Natural killer cell treated with Interleukin-12 subunit alpha and Interleukin-12 subunit beta and Interleukin-15 and Interleukin-18, amount 100 ng/mL, for 72 hours (primary cell): ENCODE measurements at regions not wholly inside any gene's neighbourhood (a gene's known extent, or its start where the extent isn't known, plus 50 kb on each side); places are given as distances from the start of the nearest gene placed in this dataset.
"Not testable (repeated sequence)": the region's sequence is repeated elsewhere in the genome, so short reads cannot be mapped to it uniquely, and the experiment has no call there.

ENCODE experiments used
- ATAC-seq, 2 donors: fragments of 150-1000 bp; cut with Tn5 transposase in 1 of 2; sonication (Bioruptor Pico), chemical (Tn5 transposase) in 1 of 2; 2 replicates each; pipeline ENCODE4 v1.10.0; 2021
- DNase-seq: peaks from one replicate; pipeline ENCODE4 v3.0.0; 2022; ENCODE audit warnings: low spot score
- H3K27ac Mint-ChIP-seq, 2 donors: 1 replicate in 1 of 2; 2 replicates in 1 of 2; pipeline ENCODE4 v1.8.0; 2022; ENCODE audit warnings: mixed read lengths in 2 of 2, mild to moderate bottlenecking in 1 of 2, moderate library complexity in 1 of 2
- H3K27me3 Mint-ChIP-seq, 2 donors: 1 replicate in 1 of 2; 2 replicates in 1 of 2; pipeline ENCODE4 v1.8.0; 2022; ENCODE audit warnings: mixed read lengths in 2 of 2
- H3K36me3 Mint-ChIP-seq: one replicate; pipeline ENCODE4 v1.8.0; 2022; ENCODE audit warnings: mixed read lengths
- H3K4me1 Mint-ChIP-seq, 2 donors: 1 replicate in 1 of 2; 2 replicates in 1 of 2; pipeline ENCODE4 v1.8.0; 2022; ENCODE audit warnings: low read depth in 2 of 2, mixed read lengths in 2 of 2, mild to moderate bottlenecking in 1 of 2
- H3K4me3 Mint-ChIP-seq: one replicate; pipeline ENCODE4 v1.8.0; 2022; ENCODE audit warnings: mixed read lengths
- H3K9me3 Mint-ChIP-seq: 2 replicates; pipeline ENCODE4 v1.8.0; 2022; ENCODE audit warnings: mixed read lengths

DNA sequence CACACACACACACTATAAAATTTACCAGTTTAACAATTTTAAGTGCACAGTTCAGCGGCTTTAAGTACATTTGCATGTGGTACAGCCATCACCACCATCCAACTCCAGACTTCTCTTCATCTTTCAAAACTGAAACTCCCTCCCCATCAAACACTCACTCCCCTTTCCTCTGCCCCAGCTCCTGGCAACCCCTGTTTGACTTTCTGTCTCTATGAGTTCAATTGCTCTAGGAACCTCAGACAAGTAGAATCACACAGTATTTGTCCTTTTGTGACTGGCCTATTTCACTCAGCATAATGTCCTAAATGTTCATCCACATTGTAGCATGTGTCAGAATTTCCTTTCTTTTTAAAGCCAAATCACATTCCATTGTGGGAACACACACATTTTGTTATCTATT, 302.8 kb upstream of the FOXQ1 start:
- Mint-ChIP-seq H3K36me3 (no peaks in the 10 kb centered on the region), H3K4me1 (no peaks in the 10 kb centered on the region), H3K27me3 (peaks cover 9 to 39% of the 10 kb centered on the region in 2 donors), H3K27ac (no peak overlapping the region), H3K9me3 (no peaks in the 10 kb centered on the region), H3K4me3 (no peak overlapping the region)
- DNase-seq (no peak), ATAC-seq (no peak)

GRCh38 chr6:1007159-1007558, 304.7 kb upstream of the FOXQ1 start:
- H3K36me3 Mint-ChIP-seq = no peaks in the 10 kb centered on the region
- H3K27ac Mint-ChIP-seq = no peak overlapping the region
- no peak overlapping the region for H3K4me3 Mint-ChIP-seq
- no peaks in the 10 kb centered on the region for H3K9me3 Mint-ChIP-seq
- H3K27me3 Mint-ChIP-seq = peaks cover 9 to 23% of the 10 kb centered on the region in 2 donors
- ATAC-seq = no peak
- DNase-seq = no peak
- no peaks in the 10 kb centered on the region for H3K4me1 Mint-ChIP-seq

DNA sequence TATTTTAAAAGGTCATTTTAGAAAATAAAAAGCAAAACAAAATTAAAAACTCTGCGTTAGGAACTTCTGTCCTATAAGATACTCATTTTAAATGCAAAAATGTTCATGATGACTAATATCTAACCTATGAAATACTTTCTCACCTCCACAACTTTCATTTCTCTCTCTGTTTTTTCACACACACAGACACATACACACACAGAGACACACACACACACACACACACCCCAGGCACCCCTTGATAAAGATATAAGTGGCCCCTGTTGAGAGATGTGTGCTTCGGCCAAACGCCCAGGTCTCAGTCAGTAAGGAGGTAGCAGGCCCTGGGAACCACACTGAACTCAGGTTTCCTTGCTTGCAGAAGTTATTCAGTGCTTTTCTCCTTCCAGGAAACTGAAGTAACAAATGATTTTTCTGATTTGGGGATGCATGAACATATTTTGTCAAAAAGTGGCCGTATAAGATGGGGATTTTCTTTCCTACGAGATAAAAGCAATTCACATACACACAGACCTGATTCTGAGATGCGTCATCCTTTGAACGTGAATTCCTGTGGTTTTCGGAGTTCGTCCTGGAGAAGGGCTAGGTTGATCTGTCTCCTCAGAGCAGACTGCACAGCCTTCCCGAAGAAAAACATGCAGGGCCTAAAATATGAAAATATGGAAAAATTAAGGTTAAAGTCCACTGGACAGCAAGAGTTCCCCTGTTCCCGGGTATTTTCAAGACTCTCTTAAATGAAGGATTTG, 306.8 kb upstream of the FOXQ1 start:
- no peak overlapping the region for H3K4me3 Mint-ChIP-seq
- H3K4me1 Mint-ChIP-seq = no peaks in the 10 kb centered on the region
- DNase-seq = no peak
- H3K27ac Mint-ChIP-seq = no peak overlapping the region
- H3K36me3 Mint-ChIP-seq = no peaks in the 10 kb centered on the region
- no peaks in the 10 kb centered on the region for H3K9me3 Mint-ChIP-seq
- peaks cover 4 to 11% of the 10 kb centered on the region in 2 donors for H3K27me3 Mint-ChIP-seq
- no peak for ATAC-seq

GRCh38 chr6:1003394-1004160, 308.3 kb upstream of the FOXQ1 start:
- H3K4me3 Mint-ChIP-seq = no peak overlapping the region
- no peaks in the 10 kb centered on the region for H3K36me3 Mint-ChIP-seq
- peak in 1 of 2 donors; percentile 27 for ATAC-seq

DNA sequence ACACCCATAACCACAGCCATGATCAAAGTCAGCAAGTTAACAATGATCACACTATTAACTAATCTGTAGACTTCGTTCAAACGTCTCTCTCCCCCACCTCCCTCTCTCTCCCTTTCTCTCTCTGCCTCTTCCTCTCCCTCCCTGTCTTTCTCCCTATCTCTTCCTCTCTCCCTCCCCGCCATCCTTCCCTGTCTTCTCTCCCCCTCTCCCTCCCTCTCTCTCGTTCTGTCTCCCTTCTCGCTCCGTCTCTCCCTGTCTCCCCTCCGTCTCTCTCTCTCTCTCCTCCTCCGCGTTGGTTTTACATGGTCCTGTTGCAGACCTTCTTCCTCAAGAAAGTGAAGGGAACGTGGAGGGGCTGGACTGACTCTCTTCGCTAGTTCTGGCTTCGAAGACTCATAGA, 308.9 kb upstream of the FOXQ1 start:
- H3K9me3 Mint-ChIP-seq = no peaks in the 10 kb centered on the region
- DNase-seq = no peak
- no peaks in the 10 kb centered on the region for H3K4me1 Mint-ChIP-seq
- H3K27me3 Mint-ChIP-seq = peaks cover 6 to 7% of the 10 kb centered on the region in 2 donors
- no peak overlapping the region for H3K27ac Mint-ChIP-seq
- no peak for ATAC-seq
- no peaks in the 10 kb centered on the region for H3K36me3 Mint-ChIP-seq
- no peak overlapping the region for H3K4me3 Mint-ChIP-seq

More at GRCh38 chr6:1003394-1004160, 308.3 kb upstream of the FOXQ1 start:
- no peaks in the 10 kb centered on the region for H3K4me1 Mint-ChIP-seq
- H3K27ac Mint-ChIP-seq = no peak overlapping the region
- H3K27me3 Mint-ChIP-seq = peaks cover 1 to 3% of the 10 kb centered on the region in 2 donors
- H3K9me3 Mint-ChIP-seq = no peaks in the 10 kb centered on the region
- no peak for DNase-seq

DNA sequence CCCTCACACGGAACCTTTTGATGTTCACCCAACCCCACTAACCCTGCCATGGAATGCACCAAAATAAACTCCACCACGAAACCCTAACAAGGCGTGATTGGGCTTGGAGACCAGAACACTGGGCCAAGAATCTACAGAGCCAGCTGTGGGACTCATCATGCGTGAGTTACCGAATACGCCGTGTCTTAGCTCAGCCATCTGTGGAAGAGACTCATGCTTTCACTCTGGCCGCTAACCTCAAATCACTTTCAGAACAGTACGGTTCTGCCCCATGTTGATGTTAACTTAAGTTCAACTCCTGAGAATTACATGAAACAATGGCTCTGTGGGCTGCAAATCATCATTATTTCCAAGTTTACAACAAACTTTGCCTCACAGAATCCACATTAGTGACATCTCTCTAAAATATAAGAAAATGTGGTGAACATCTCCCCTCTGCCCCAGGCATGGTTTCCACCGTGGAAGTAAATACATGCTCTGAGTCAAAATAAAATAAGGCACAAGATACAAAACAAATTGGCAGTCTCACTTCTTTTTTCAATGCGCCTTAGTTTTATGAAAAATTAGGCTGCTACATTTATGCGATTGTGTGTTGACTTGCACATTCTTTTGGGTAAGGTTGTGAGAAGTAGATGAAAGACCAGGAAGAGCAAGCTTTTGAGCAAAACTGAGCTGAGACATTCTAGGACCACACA, 308.9 kb upstream of the EXOC2 start:
- ATAC-seq = no peak
- H3K27ac Mint-ChIP-seq = no peak overlapping the region
- no peak for DNase-seq
- H3K4me3 Mint-ChIP-seq = no peak overlapping the region
- H3K9me3 Mint-ChIP-seq = no peaks in the 10 kb centered on the region
- H3K27me3 Mint-ChIP-seq = peaks cover 12 to 17% of the 10 kb centered on the region in 2 donors
- no peaks in the 10 kb centered on the region for H3K36me3 Mint-ChIP-seq
- no peaks in the 10 kb centered on the region for H3K4me1 Mint-ChIP-seq

GRCh38 chr6:999552-999951, 306.6 kb upstream of the EXOC2 start:
- no peak for DNase-seq
- no peaks in the 10 kb centered on the region for H3K36me3 Mint-ChIP-seq
- H3K4me1 Mint-ChIP-seq = no peaks in the 10 kb centered on the region
- H3K9me3 Mint-ChIP-seq = no peaks in the 10 kb centered on the region
- no peak for ATAC-seq
- H3K4me3 Mint-ChIP-seq = no peak overlapping the region
- no peak overlapping the region for H3K27ac Mint-ChIP-seq
- H3K27me3 Mint-ChIP-seq = peaks cover 22 to 33% of the 10 kb centered on the region in 2 donors

DNA sequence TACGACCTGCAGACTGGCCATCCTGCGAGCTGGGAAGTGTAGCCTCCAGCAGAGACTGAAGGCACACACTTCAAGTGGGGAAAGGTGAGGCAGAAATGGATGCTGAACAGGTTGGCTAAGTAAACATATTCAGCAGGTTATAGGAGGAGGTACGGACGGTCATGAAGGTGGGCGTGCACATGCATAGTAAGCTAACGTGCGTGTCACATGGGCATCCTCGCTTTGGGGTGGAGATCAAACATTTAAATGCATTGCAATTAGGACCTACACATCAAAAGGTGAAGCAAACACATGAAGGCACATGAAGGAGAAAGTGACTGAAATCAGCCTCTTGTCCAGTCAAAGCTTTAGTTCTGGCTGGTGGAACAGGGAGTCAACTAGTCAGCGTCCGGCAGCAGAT, 305.6 kb upstream of the EXOC2 start:
- H3K4me1 Mint-ChIP-seq = no peaks in the 10 kb centered on the region
- no peak for ATAC-seq
- no peaks in the 10 kb centered on the region for H3K9me3 Mint-ChIP-seq
- no peak overlapping the region for H3K27ac Mint-ChIP-seq
- no peaks in the 10 kb centered on the region for H3K36me3 Mint-ChIP-seq
- H3K27me3 Mint-ChIP-seq = peaks cover 26 to 43% of the 10 kb centered on the region in 2 donors
- H3K4me3 Mint-ChIP-seq = no peak overlapping the region
- no peak for DNase-seq

DNA sequence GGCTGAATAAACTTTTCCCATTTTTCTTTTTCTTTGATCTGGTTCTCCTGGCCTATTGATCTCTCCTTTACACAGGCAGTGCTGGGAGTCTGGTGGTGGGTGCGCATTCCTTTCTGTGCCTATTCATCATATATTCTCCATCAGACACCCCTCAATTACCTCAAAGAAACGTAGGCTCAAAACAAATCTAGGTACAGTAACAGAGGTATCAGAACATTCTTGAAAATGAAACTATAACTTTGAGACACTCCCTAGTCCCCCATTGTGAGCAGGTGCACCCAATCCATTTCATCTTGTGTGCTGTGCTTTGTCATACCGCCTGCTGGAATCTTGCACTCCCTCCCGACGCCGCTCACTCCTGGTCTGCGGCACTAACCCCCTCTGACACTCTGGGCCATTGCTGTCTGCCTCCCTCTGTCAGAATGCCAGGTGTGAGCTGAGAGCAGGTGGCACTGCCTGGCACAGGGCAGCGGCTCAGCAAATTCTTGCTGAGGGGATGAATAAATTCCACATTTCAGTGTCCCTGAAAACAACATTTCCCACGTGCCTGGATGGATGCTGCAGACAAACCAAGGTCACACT, 303.4 kb upstream of the EXOC2 start:
- Mint-ChIP-seq H3K9me3 (no peaks in the 10 kb centered on the region), H3K4me3 (no peak overlapping the region), H3K4me1 (no peaks in the 10 kb centered on the region), H3K27ac (no peak overlapping the region), H3K36me3 (no peaks in the 10 kb centered on the region), H3K27me3 (peaks cover 29 to 54% of the 10 kb centered on the region in 2 donors)
- DNase-seq = no peak
- no peak for ATAC-seq

GRCh38 chr6:991192-991591, 298.3 kb upstream of the EXOC2 start:
- Mint-ChIP-seq H3K36me3 (no peaks in the 10 kb centered on the region), H3K4me1 (no peaks in the 10 kb centered on the region), H3K4me3 (no peak overlapping the region), H3K27ac (no peak overlapping the region), H3K9me3 (no peaks in the 10 kb centered on the region), H3K27me3 (peaks cover 28 to 69% of the 10 kb centered on the region in 2 donors)
- ATAC-seq (no peak), DNase-seq (no peak)

- Mint-ChIP-seq H3K27ac (no peak overlapping the region), H3K27me3 (peaks cover 21 to 31% of the 10 kb centered on the region in 2 donors), H3K36me3 (no peaks in the 10 kb centered on the region), H3K4me3 (no peak overlapping the region), H3K9me3 (no peaks in the 10 kb centered on the region), H3K4me1 (no peaks in the 10 kb centered on the region)
- ATAC-seq = no peak
- DNase-seq = no peak
Observed at GRCh38 chr6:984031-984430, 291.1 kb upstream of the EXOC2 start.

- H3K36me3 Mint-ChIP-seq = peaks cover 15% of the 10 kb centered on the region
- no peak overlapping the region for H3K4me3 Mint-ChIP-seq
- H3K9me3 Mint-ChIP-seq = peaks cover 10% of the 10 kb centered on the region
- H3K27me3 Mint-ChIP-seq = peaks cover 25 to 34% of the 10 kb centered on the region in 2 donors
- no peak for DNase-seq
- no peak for ATAC-seq
- no peak overlapping the region for H3K27ac Mint-ChIP-seq
- no peaks in the 10 kb centered on the region for H3K4me1 Mint-ChIP-seq
Observed at GRCh38 chr6:978937-979685, 286.2 kb upstream of the EXOC2 start.

- ATAC-seq, H3K27ac Mint-ChIP-seq, H3K4me1 Mint-ChIP-seq, DNase-seq, H3K9me3 Mint-ChIP-seq, H3K4me3 Mint-ChIP-seq: not testable (repeated sequence)
- Mint-ChIP-seq H3K27me3 (peaks cover 25 to 34% of the 10 kb centered on the region in 2 donors), H3K36me3 (peaks cover 15% of the 10 kb centered on the region)
Observed at GRCh38 chr6:977226-977625, 284.3 kb upstream of the EXOC2 start.
